SK-N-SH treated with all-trans-retinoic acid at 6 μM for 48 hours (cell line): ENCODE measurements at regions not wholly inside any gene's neighbourhood (a gene's known extent, or its start where the extent isn't known, plus 50 kb on each side); places are given as distances from the start of the nearest gene placed in this dataset.

Experiments used
- ESRRG ChIP-seq: fragments of 250-450 bp; sonication (Bioruptor Pico); IDR thresholded peaks from 2 replicates; pipeline ENCODE4 v1.6.1; 2021; ENCODE audit warnings: mild to moderate bottlenecking
- ISL1 ChIP-seq: fragments of 250-450 bp; sonication (Bioruptor Pico); IDR thresholded peaks from 2 replicates; pipeline ENCODE4 v2.1.2; 2022; ENCODE audit warnings: mild to moderate bottlenecking, moderate library complexity
- TCF4 ChIP-seq: fragments of 250-450 bp; sonication (Bioruptor Pico); IDR thresholded peaks from 2 replicates; pipeline ENCODE4 v1.8.0; 2021; ENCODE audit warnings: mild to moderate bottlenecking, moderate library complexity, borderline replicate concordance
- TF ChIP-seq, protein P1 (sequence below): fragments of 250-450 bp; sonication (Bioruptor Pico); IDR thresholded peaks from 2 replicates; pipeline ENCODE4 v1.8.0; 2021; ENCODE audit warnings: low read depth, mild to moderate bottlenecking, moderate library complexity, borderline replicate concordance

DNA sequence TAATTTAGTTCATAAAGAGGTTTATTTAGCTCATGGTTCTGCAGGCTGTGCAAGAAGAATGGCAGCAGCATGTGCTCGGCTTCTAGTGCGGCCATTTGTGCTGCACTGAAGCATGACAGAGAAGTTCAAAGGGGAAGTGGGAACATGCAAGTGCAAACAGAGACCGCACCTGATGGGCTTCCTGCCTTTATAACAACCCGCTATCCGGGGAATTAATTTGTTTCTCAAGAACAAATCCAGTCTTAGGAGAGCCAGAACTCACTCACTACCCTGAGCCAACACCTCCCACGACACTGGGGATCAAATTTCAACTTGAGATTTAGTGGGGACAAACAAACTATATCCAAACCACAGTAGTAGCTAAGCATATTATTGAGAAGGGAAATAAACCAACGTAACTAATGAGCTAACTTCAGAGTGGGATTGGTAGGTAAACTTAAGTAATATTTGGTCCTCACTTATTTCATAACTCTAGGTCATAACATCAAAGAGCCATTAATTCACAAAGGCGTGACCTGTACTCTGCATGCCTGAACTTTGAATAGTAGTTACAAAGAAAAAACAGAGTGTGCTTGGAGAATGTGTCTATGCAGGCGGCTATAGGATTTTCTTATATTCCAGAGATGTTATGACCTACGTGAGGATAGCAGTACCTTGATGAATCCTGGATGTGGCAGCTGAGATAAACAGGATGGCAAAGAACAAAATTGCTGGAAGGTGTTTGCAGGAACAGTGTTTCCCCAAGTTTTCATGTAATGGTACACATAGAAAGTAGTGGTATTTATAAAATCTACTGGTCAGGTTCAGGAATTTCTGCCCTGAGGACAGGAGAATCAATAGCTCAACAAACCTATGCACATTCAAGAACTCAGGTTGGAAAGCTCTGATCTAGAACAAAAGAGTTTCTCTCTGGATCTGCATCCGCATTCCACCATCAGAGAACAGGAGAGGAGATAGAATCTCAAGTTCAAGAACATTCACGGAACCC is 845.9 kb upstream of the ID2 start:
- no peak for TF ChIP-seq TCF4
- no peak for TF ChIP-seq ESRRG (CRISPR knock-in tag)
- TF ChIP-seq, protein P1, sequence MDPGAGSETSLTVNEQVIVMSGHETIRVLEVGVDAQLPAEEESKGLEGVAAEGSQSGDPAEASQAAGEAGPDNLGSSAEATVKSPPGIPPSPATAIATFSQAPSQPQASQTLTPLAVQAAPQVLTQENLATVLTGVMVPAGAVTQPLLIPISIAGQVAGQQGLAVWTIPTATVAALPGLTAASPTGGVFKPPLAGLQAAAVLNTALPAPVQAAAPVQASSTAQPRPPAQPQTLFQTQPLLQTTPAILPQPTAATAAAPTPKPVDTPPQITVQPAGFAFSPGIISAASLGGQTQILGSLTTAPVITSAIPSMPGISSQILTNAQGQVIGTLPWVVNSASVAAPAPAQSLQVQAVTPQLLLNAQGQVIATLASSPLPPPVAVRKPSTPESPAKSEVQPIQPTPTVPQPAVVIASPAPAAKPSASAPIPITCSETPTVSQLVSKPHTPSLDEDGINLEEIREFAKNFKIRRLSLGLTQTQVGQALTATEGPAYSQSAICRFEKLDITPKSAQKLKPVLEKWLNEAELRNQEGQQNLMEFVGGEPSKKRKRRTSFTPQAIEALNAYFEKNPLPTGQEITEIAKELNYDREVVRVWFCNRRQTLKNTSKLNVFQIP (CRISPR knock-in tag), result no peak
- no peak for TF ChIP-seq ISL1
